Fibroblast of lung (primary cell): ENCODE measurements at regions not wholly inside any gene's neighbourhood (a gene's known extent, or its start where the extent isn't known, plus 50 kb on each side); places are given as distances from the start of the nearest gene placed in this dataset.

Source experiments
- DNase-seq, 2 donors: peaks; one replicate each; pipeline versions ENCODE4 v3.0.0 to v3.0.0-alpha.2; 2010; ENCODE audit warnings: low read depth in 2 of 2
- H2AFZ ChIP-seq: 2 replicates; pipeline ENCODE4 v1.5.1; 2012; ENCODE audit warnings: low read length, control low read depth, inconsistent platforms
- H3K27ac ChIP-seq: 2 replicates; pipeline ENCODE4 v1.5.1; 2011; ENCODE audit warnings: low read length, control low read depth; ENCODE audit not compliant: insufficient read depth
- H3K27me3 ChIP-seq: 2 replicates; pipeline ENCODE4 v1.5.1; 2011; ENCODE audit warnings: mild to moderate bottlenecking, low read length; ENCODE audit not compliant: control insufficient read depth, insufficient read depth
- H3K36me3 ChIP-seq: 2 replicates; pipeline ENCODE4 v1.5.1; 2011; ENCODE audit warnings: low read length; ENCODE audit not compliant: control insufficient read depth, insufficient read depth
- H3K4me1 ChIP-seq: 2 replicates; pipeline ENCODE4 v1.5.1; 2011; ENCODE audit warnings: low read length; ENCODE audit not compliant: control insufficient read depth, insufficient read depth; ENCODE audit errors: extremely low read depth
- H3K4me2 ChIP-seq: 2 replicates; pipeline ENCODE4 v1.5.1; 2011; ENCODE audit warnings: low read length, control low read depth; ENCODE audit not compliant: insufficient read depth; ENCODE audit errors: extremely low read depth
- H3K4me3 ChIP-seq, 4 experiments: fragments of 200-600 bp in 1 of 4; sonication (generic) in 1 of 4; replicated peaks in 1 of 4; 2 replicates each; pipeline ENCODE4 v1.5.1; 2011 to 2016; ENCODE audit warnings: low read length in 4 of 4, low read depth in 3 of 4, mild to moderate bottlenecking in 3 of 4, control low read depth in 2 of 4, inconsistent platforms in 1 of 4, mixed read lengths in 1 of 4; ENCODE audit not compliant: insufficient read depth in 1 of 4; ENCODE audit errors: control extremely low read depth in 1 of 4
- H3K79me2 ChIP-seq: 2 replicates; pipeline ENCODE4 v1.5.1; 2012; ENCODE audit warnings: mild to moderate bottlenecking, low read length, inconsistent platforms; ENCODE audit not compliant: control insufficient read depth, insufficient read depth
- H3K9ac ChIP-seq: 2 replicates; pipeline ENCODE4 v1.5.1; 2011; ENCODE audit warnings: mild to moderate bottlenecking, low read length, control low read depth; ENCODE audit not compliant: insufficient read depth
- H3K9me3 ChIP-seq: 2 replicates; pipeline ENCODE4 v1.5.1; 2012; ENCODE audit warnings: low read depth, low read length; ENCODE audit not compliant: control insufficient read depth, insufficient read depth
- H4K20me1 ChIP-seq: 2 replicates; pipeline ENCODE4 v1.5.1; 2011; ENCODE audit warnings: low read length; ENCODE audit not compliant: control insufficient read depth, insufficient read depth; ENCODE audit errors: extremely low read depth
- CTCF ChIP-seq, 2 donors: IDR thresholded peaks in 1 of 2; conservative IDR thresholded peaks in 1 of 2; 1 replicate in 1 of 2; 2 replicates in 1 of 2; pipeline ENCODE4 v1.5.1; 2011 to 2012; ENCODE audit warnings: low read length in 2 of 2, control low read depth in 1 of 2, inconsistent platforms in 1 of 2, low read depth in 1 of 2, mild to moderate bottlenecking in 1 of 2
- EZH2 ChIP-seq: IDR thresholded peaks from 2 replicates; pipeline ENCODE4 v1.5.1; 2012; ENCODE audit warnings: low read length, control low read depth, mild to moderate bottlenecking; ENCODE audit errors: missing control alignments

DNA sequence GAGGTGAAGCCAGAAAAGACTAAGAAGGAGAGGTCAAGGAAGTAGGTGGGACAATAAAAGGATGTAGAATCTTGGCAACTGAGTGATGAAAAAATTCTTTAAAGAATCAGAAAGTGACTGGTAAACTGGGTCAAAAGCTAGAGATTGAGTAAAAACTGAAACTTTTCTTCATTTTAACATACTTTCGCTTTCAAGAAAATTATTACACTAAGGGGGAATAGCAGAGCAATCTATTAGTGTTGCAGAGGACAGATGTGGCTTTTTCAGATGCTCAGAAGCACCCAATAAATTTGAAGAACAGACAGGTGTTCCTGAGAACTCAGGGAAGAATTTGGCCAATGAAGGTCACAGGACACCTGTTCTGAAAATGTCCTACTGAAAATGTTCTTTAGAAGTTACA, 805.4 kb upstream of the ALCAM start:
- H3K4me1 ChIP-seq: no peaks in the 10 kb centered on the region
- H3K36me3 ChIP-seq: no peaks in the 10 kb centered on the region
- H3K4me2 ChIP-seq: no peak overlapping the region
- no peaks in the 10 kb centered on the region for H4K20me1 ChIP-seq
- H3K27me3 ChIP-seq: no peaks in the 10 kb centered on the region
- H3K27ac ChIP-seq: no peak overlapping the region
- H3K4me3 ChIP-seq: no peak overlapping the region
- no peaks in the 10 kb centered on the region for H3K9me3 ChIP-seq
- no peak for DNase-seq
- no peaks in the 10 kb centered on the region for H3K79me2 ChIP-seq
- H3K9ac ChIP-seq: no peak overlapping the region
- no peak overlapping the region for H2AFZ ChIP-seq
- TF ChIP-seq EZH2: no peak
- no peak for TF ChIP-seq CTCF (conservative IDR thresholded peaks at IDR 0.05 in 1 of 2, IDR thresholded peaks at IDR 0.05 in 1 of 2; ENCODE audit: low read depth in 1 of 2, low read length in 2 of 2)

DNA sequence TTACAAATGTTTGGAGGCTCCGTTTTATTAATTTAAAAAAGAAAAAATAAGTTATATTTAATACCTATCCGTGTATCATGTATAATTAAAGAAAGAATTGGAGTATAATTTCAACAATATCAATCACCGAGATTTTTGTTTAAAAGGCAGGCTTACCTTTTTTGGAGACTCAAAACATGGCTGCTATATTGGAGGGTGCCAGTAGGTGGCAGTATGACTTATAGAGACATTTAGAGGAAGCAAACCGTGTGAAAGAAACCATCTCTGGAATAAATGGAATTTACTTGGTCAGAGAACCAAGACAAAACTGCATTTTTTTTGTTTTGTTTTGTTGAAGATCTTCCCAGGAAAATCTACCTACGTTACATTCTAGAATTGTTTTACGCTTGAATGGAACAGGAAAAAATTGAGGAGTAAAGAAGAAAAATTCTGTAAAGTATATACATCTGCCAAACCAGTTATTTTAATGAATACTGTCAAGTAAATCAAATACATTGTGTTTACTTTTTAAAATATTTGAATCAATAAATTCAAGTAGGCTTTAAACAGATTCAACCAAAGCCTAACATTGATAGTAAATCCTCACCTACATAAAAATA, 802.6 kb upstream of the ALCAM start:
- Histone ChIP-seq H3K9me3 (no peaks in the 10 kb centered on the region), H4K20me1 (no peaks in the 10 kb centered on the region), H3K36me3 (no peaks in the 10 kb centered on the region), H3K4me2 (no peak overlapping the region), H3K27ac (no peak overlapping the region), H3K9ac (no peak overlapping the region), H2AFZ (no peak overlapping the region), H3K4me3 (no peak overlapping the region), H3K4me1 (no peaks in the 10 kb centered on the region), H3K27me3 (no peaks in the 10 kb centered on the region), H3K79me2 (no peaks in the 10 kb centered on the region)
- peak; percentile 65 to 68 for TF ChIP-seq CTCF (conservative IDR thresholded peaks at IDR 0.05 in 1 of 2, IDR thresholded peaks at IDR 0.05 in 1 of 2; ENCODE audit: low read depth in 1 of 2, low read length in 2 of 2)
- TF ChIP-seq EZH2: no peak
- DNase-seq: peak; percentile 14 to 54

DNA sequence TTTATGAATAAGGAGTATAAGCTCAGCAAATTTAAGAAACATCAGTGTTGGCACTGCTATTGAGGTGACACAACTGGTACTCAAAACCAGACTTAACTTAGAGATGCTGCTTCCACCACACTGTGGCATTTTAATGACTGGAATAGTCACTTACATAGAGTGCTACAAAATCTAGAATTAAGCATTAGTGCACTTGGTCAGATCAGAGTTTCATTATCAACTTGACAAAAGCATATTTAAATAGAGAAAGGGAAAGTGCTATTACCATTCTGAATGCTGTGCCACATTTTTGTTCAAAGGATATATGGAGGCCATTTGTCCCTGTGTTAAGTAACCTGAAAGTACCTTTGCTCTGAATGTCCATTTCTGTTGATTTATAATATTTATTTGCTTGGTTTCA, 800.7 kb upstream of the ALCAM start:
- H2AFZ ChIP-seq: no peak overlapping the region
- no peaks in the 10 kb centered on the region for H4K20me1 ChIP-seq
- no peaks in the 10 kb centered on the region for H3K27me3 ChIP-seq
- no peak overlapping the region for H3K4me3 ChIP-seq
- no peak overlapping the region for H3K9ac ChIP-seq
- TF ChIP-seq CTCF (conservative IDR thresholded peaks at IDR 0.05 in 1 of 2, IDR thresholded peaks at IDR 0.05 in 1 of 2; ENCODE audit: low read depth in 1 of 2, low read length in 2 of 2) (no peak), EZH2 (no peak)
- H3K27ac ChIP-seq: no peak overlapping the region
- H3K36me3 ChIP-seq: no peaks in the 10 kb centered on the region
- no peaks in the 10 kb centered on the region for H3K79me2 ChIP-seq
- no peaks in the 10 kb centered on the region for H3K9me3 ChIP-seq
- H3K4me2 ChIP-seq: no peak overlapping the region
- H3K4me1 ChIP-seq: no peaks in the 10 kb centered on the region
- DNase-seq: no peak
